ENCODE measurements at regions not wholly inside any gene's neighbourhood (a gene's known extent, or its start where the extent isn't known, plus 50 kb on each side); places are given as distances from the start of the nearest gene placed in this dataset.

DNA sequence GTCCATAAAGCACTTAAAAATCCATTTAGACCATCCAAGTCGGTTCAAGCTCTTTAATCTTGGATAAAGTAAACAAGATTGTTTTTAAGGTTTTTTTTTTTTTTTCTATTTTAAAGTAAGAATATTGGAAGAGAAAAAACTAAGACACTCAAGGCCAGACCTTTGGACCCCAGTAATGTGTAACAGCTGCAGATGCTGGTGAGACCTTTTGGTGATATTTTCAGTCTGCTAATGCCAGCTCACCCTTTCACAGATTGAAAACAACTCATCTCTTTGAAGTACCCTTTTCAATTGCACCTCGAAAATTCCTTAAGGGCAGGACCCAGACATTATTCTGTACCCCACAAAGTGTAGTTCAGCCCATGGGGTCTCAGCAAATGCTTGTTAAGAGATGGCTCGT, 260.7 kb upstream of the CTNNB1 start:
- ChIA-PET POLR2A (no interaction called here), CTCF (ENCODE audit: low intra/inter-chr PET ratio) (no interaction called here)
- in situ Hi-C loops (cut with MboI): no loop called here
- Histone ChIP-seq H2AFZ (ENCODE audit: low read depth, low read length) (no peak overlapping the region), H4K20me1 (replicated peaks; ENCODE audit: control insufficient read depth, insufficient read depth, low read length) (no peaks in the 10 kb centered on the region), H3K79me2 (ENCODE audit: control insufficient read depth, insufficient read depth, low read length) (no peaks in the 10 kb centered on the region), H3K27ac (ENCODE audit: extremely low read depth, low read depth, low read length) (no peak overlapping the region), H3K9ac (ENCODE audit: insufficient read depth in 1 of 2, low read depth in 2 of 2, low read length in 2 of 2) (no peak overlapping the region), H3K9me1 (ENCODE audit: control insufficient read depth, insufficient read depth, low read length) (no peaks in the 10 kb centered on the region), H3K4me2 (ENCODE audit: insufficient read depth, low read length) (no peak overlapping the region), H3K36me3 (ENCODE audit: control insufficient read depth, insufficient read depth, low read length) (no peaks in the 10 kb centered on the region), H3K4me1 (replicated peaks in 1 of 2; ENCODE audit: control insufficient read depth in 2 of 2, insufficient read depth in 2 of 2, low read length in 2 of 2) (no peaks in the 10 kb centered on the region), H3K4me3 (no peak overlapping the region), H3K9me3 (replicated peaks; ENCODE audit: control insufficient read depth, insufficient read depth, low read depth, low read length) (no peaks in the 10 kb centered on the region), H3K27me3 (ENCODE audit: control insufficient read depth in 2 of 2, insufficient read depth in 2 of 2, low read length in 2 of 2) (no peaks in the 10 kb centered on the region)
- FAIRE-seq (no peak), DNase-seq (ENCODE audit: extremely low read depth in 1 of 4, low spot score in 3 of 4) (no peak), ATAC-seq (no peak)
- no peak for TF ChIP-seq GATAD2B (IDR thresholded peaks at IDR 0.05; ENCODE audit: borderline replicate concordance)
- TF ChIP-seq, protein P1, sequence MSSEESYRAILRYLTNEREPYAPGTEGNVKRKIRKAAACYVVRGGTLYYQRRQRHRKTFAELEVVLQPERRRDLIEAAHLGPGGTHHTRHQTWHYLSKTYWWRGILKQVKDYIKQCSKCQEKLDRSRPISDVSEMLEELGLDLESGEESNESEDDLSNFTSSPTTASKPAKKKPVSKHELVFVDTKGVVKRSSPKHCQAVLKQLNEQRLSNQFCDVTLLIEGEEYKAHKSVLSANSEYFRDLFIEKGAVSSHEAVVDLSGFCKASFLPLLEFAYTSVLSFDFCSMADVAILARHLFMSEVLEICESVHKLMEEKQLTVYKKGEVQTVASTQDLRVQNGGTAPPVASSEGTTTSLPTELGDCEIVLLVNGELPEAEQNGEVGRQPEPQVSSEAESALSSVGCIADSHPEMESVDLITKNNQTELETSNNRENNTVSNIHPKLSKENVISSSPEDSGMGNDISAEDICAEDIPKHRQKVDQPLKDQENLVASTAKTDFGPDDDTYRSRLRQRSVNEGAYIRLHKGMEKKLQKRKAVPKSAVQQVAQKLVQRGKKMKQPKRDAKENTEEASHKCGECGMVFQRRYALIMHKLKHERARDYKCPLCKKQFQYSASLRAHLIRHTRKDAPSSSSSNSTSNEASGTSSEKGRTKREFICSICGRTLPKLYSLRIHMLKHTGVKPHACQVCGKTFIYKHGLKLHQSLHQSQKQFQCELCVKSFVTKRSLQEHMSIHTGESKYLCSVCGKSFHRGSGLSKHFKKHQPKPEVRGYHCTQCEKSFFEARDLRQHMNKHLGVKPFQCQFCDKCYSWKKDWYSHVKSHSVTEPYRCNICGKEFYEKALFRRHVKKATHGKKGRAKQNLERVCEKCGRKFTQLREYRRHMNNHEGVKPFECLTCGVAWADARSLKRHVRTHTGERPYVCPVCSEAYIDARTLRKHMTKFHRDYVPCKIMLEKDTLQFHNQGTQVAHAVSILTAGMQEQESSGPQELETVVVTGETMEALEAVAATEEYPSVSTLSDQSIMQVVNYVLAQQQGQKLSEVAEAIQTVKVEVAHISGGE (CRISPR knock-in tag; IDR thresholded peaks at IDR 0.05): no peak
- TF ChIP-seq, protein P2, sequence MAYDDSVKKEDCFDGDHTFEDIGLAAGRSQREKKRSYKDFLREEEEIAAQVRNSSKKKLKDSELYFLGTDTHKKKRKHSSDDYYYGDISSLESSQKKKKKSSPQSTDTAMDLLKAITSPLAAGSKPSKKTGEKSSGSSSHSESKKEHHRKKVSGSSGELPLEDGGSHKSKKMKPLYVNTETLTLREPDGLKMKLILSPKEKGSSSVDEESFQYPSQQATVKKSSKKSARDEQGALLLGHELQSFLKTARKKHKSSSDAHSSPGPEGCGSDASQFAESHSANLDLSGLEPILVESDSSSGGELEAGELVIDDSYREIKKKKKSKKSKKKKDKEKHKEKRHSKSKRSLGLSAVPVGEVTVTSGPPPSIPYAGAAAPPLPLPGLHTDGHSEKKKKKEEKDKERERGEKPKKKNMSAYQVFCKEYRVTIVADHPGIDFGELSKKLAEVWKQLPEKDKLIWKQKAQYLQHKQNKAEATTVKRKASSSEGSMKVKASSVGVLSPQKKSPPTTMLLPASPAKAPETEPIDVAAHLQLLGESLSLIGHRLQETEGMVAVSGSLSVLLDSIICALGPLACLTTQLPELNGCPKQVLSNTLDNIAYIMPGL (CRISPR knock-in tag; IDR thresholded peaks at IDR 0.05): no peak
- intact Hi-C loops (cut with micrococcal nuclease): no loop called here
- 0% methylated on average over 3 of the region's 3 CpGs for WGBS (ENCODE audit: insufficient coverage, low coverage, missing lambda C conversion rate)
- no TSS peak for BruUV-seq (replicated peaks)
